GM12874 (cell line): ENCODE measurements at regions not wholly inside any gene's neighbourhood (a gene's known extent, or its start where the extent isn't known, plus 50 kb on each side); places are given as distances from the start of the nearest gene placed in this dataset.

Source experiments
- CTCF ChIP-seq: IDR thresholded peaks from 2 replicates; pipeline ENCODE4 v1.5.1; 2011; ENCODE audit warnings: low read depth, mild to moderate bottlenecking, control low read depth, low read length, moderate library complexity; ENCODE audit not compliant: insufficient read depth

- no peak for TF ChIP-seq CTCF
Measured at GRCh38 chr7:18081617-18082016, 54.0 kb upstream of the PRPS1L1 start.

- no peak for TF ChIP-seq CTCF
Measured at GRCh38 chr7:18082169-18082568, 54.5 kb upstream of the PRPS1L1 start.

GRCh38 chr7:18086165-18087025, 58.7 kb upstream of the PRPS1L1 start:
- no peak for TF ChIP-seq CTCF

GRCh38 chr7:18087026-18087686, 59.5 kb upstream of the PRPS1L1 start:
- no peak for TF ChIP-seq CTCF

- TF ChIP-seq CTCF = no peak
Measured at GRCh38 chr7:18087687-18088078, 60.0 kb upstream of the PRPS1L1 start.

- TF ChIP-seq CTCF = no peak
Measured at GRCh38 chr7:18096087-18096486, 68.4 kb upstream of the PRPS1L1 start.

GRCh38 chr7:18102576-18102975, 74.9 kb upstream of the PRPS1L1 start:
- no peak for TF ChIP-seq CTCF
